ENCODE measurements at regions not wholly inside any gene's neighbourhood (a gene's known extent, or its start where the extent isn't known, plus 50 kb on each side); places are given as distances from the start of the nearest gene placed in this dataset.

GRCh38 chr12:34399631-34400410 lies 377.5 kb downstream of the ALG10 start:
- Histone ChIP-seq H3K4me3 (ENCODE audit: low read depth in 1 of 3, low read length in 3 of 3) (no peak overlapping the region), H3K36me3 (ENCODE audit: control insufficient read depth in 4 of 4, insufficient read depth in 3 of 4, low read depth in 1 of 4, low read length in 3 of 4) (no peaks in the 10 kb centered on the region), H3K27me3 (ENCODE audit: control insufficient read depth in 4 of 4, insufficient read depth in 4 of 4, low read length in 3 of 4) (no peaks in the 10 kb centered on the region), H3K4me1 (ENCODE audit: control insufficient read depth in 4 of 4, insufficient read depth in 4 of 4, low read length in 3 of 4) (no peaks in the 10 kb centered on the region), H3K9me3 (ENCODE audit: control insufficient read depth in 4 of 4, low read length in 3 of 4) (peaks cover 4 to 19% (median 9%) of the 10 kb centered on the region in 4 donors), H3K27ac (ENCODE audit: low read depth in 1 of 2, low read length in 2 of 2) (no peak overlapping the region), H3K9ac (ENCODE audit: low read depth in 1 of 2, low read length in 2 of 2) (no peak overlapping the region)
- DNase-seq (ENCODE audit: low spot score), result peak; percentile 9
- WGBS, result 70% methylated on average over 23 of the region's 23 CpGs
- TF ChIP-seq ATF3 (IDR thresholded peaks at IDR 0.05), result no peak
- TF ChIP-seq FOXA2 (IDR thresholded peaks at IDR 0.05), result no peak
- TF ChIP-seq SP1 (IDR thresholded peaks at IDR 0.05), result no peak
- TF ChIP-seq HNF4A (conservative IDR thresholded peaks at IDR 0.05), result no peak
- no peak for TF ChIP-seq EGR1 (IDR thresholded peaks at IDR 0.05; ENCODE audit: low read depth in 2 of 2)
- TF ChIP-seq NR2F2 (IDR thresholded peaks at IDR 0.05), result no peak
- no peak for TF ChIP-seq RXRA (IDR thresholded peaks at IDR 0.05)
- TF ChIP-seq JUND (IDR thresholded peaks at IDR 0.05), result no peak

GRCh38 chr12:34400411-34400881 lies 378.1 kb downstream of the ALG10 start:
- 71% methylated on average over 12 of the region's 12 CpGs for whole genome bisulfite sequencing
- no peak overlapping the region for H3K4me3 ChIP-seq (ENCODE audit: low read depth in 1 of 3, low read length in 3 of 3)
- no peak overlapping the region for H3K27ac ChIP-seq (ENCODE audit: low read depth in 1 of 2, low read length in 2 of 2)
- no peaks in the 10 kb centered on the region for H3K4me1 ChIP-seq (ENCODE audit: control insufficient read depth in 4 of 4, insufficient read depth in 4 of 4, low read length in 3 of 4)
- H3K27me3 ChIP-seq (ENCODE audit: control insufficient read depth in 4 of 4, insufficient read depth in 4 of 4, low read length in 3 of 4), result no peaks in the 10 kb centered on the region
- H3K36me3 ChIP-seq (ENCODE audit: control insufficient read depth in 4 of 4, insufficient read depth in 3 of 4, low read depth in 1 of 4, low read length in 3 of 4), result no peaks in the 10 kb centered on the region
- peak; percentile 19 for DNase-seq (ENCODE audit: low spot score)
- no peak overlapping the region for H3K9ac ChIP-seq (ENCODE audit: low read depth in 1 of 2, low read length in 2 of 2)
- peaks cover 4 to 19% (median 12%) of the 10 kb centered on the region in 4 donors for H3K9me3 ChIP-seq (ENCODE audit: control insufficient read depth in 4 of 4, low read length in 3 of 4)
- TF ChIP-seq TAF1 (conservative IDR thresholded peaks at IDR 0.05) (no peak), ATF3 (IDR thresholded peaks at IDR 0.05) (no peak), JUND (IDR thresholded peaks at IDR 0.05) (no peak), ZBTB33 (IDR thresholded peaks at IDR 0.05) (no peak), FOXA2 (IDR thresholded peaks at IDR 0.05) (no peak), REST (IDR thresholded peaks at IDR 0.05) (no peak), HNF4G (IDR thresholded peaks at IDR 0.05) (no peak), RAD21 (IDR thresholded peaks at IDR 0.05) (no peak), NR2F2 (IDR thresholded peaks at IDR 0.05) (no peak), CTCF (IDR thresholded peaks at IDR 0.05; ENCODE audit: low read depth, low read length, missing input control) (no peak), GABPA (IDR thresholded peaks at IDR 0.05 in 1 of 2, conservative IDR thresholded peaks at IDR 0.05 in 1 of 2) (no peak), FOXA1 (IDR thresholded peaks at IDR 0.05) (no peak), YY1 (IDR thresholded peaks at IDR 0.05) (no peak), MAX (IDR thresholded peaks at IDR 0.05) (no peak)
